ENCODE measurements at regions not wholly inside any gene's neighbourhood (a gene's known extent, or its start where the extent isn't known, plus 50 kb on each side); places are given as distances from the start of the nearest gene placed in this dataset.
A peak's percentile ranks its signal among the peaks of the same experiment; 100 is the strongest.

GRCh38 chr6:27688014-27688586 lies 215.2 kb upstream of the ZNF184 start:
- no peaks in the 10 kb centered on the region for H3K27me3 ChIP-seq (ENCODE audit: low read length)
- H3K36me3 ChIP-seq (ENCODE audit: low read depth, low read length): no peaks in the 10 kb centered on the region
- 0 out of 2 replicates have a peak overlapping the region, but pooled peaks have one; percentile 7 for H3K27ac ChIP-seq (ENCODE audit: low read length)
- peak overlapping the region; percentile 95 for H2AFZ ChIP-seq (ENCODE audit: low read length)
- H3K4me3 ChIP-seq (ENCODE audit: low read length): peak overlapping the region; percentile 83
- intact Hi-C loops (cut with micrococcal nuclease): loop anchor here (1.0 to 10.0 kb wide), 6 partner anchors 16 to 373 kb away; partner anchors contain the start of genes POM121L2 and ZNF184
- ChIA-PET CTCF (interaction anchor here (0.7 to 1.3 kb wide), 4 partner anchors 18 to 170 kb away, joined by 3 to 6 read pairs (median 4); no protein-coding TSS in a partner anchor), POLR2A (ENCODE audit: unreplicated experiment) (no interaction called here)
- H3K4me2 ChIP-seq (ENCODE audit: low read length): peak overlapping the region; percentile 88
- peak overlapping the region; percentile 44 for H3K9ac ChIP-seq (ENCODE audit: low read length)
- no peaks in the 10 kb centered on the region for H4K20me1 ChIP-seq (ENCODE audit: low read length)
- no peaks in the 10 kb centered on the region for H3K9me2 ChIP-seq (replicated peaks; ENCODE audit: low read length)
- peak; percentile 79 for ATAC-seq
- no TSS peak for BruUV-seq (replicated peaks)
- no peaks in the 10 kb centered on the region for H3K4me1 ChIP-seq (ENCODE audit: insufficient read depth, low read length)
- TF ChIP-seq EZH2 (IDR thresholded peaks at IDR 0.05; ENCODE audit: low read length, unreplicated experiment) (no peak), EZH2phosphoT487 (IDR thresholded peaks at IDR 0.05; ENCODE audit: borderline replicate concordance, low read length) (no peak), CTCF (conservative IDR thresholded peaks at IDR 0.05; ENCODE audit: low read depth, low read length) (no peak)
- DNase-seq: peak; percentile 95
- H3K9me3 ChIP-seq (ENCODE audit: low read length): no peaks in the 10 kb centered on the region
- no peaks in the 10 kb centered on the region for H3K79me2 ChIP-seq (ENCODE audit: low read length)
- H3F3A ChIP-seq (ENCODE audit: low read length, unreplicated experiment): peaks cover 4% of the 10 kb centered on the region

GRCh38 chr6:27687154-27688013 lies 214.5 kb upstream of the ZNF184 start:
- ATAC-seq (peak; percentile 78), DNase-seq (peak; percentile 86)
- H3K9me2 ChIP-seq (replicated peaks; ENCODE audit: low read length): no peaks in the 10 kb centered on the region
- H3K9me3 ChIP-seq (ENCODE audit: low read length): no peaks in the 10 kb centered on the region
- ChIA-PET POLR2A (ENCODE audit: unreplicated experiment) (no interaction called here), CTCF (interaction anchor here (0.7 to 1.3 kb wide), 5 partner anchors 17 to 169 kb away, joined by 3 to 6 read pairs (median 5); no protein-coding TSS in a partner anchor)
- H3K4me2 ChIP-seq (ENCODE audit: low read length): peak overlapping the region; percentile 88
- H3F3A ChIP-seq (ENCODE audit: low read length, unreplicated experiment): peaks cover 4% of the 10 kb centered on the region
- no peaks in the 10 kb centered on the region for H4K20me1 ChIP-seq (ENCODE audit: low read length)
- intact Hi-C loops (cut with micrococcal nuclease): loop anchor here (1.0 to 10.0 kb wide), 8 partner anchors 15 to 499 kb away; partner anchors contain the start of genes POM121L2 and ZNF184
- H3K4me3 ChIP-seq (ENCODE audit: low read length): peak overlapping the region; percentile 83
- H3K9ac ChIP-seq (ENCODE audit: low read length): peak overlapping the region; percentile 44
- no TSS peak for BruUV-seq (replicated peaks)
- H3K4me1 ChIP-seq (ENCODE audit: insufficient read depth, low read length): no peaks in the 10 kb centered on the region
- peak overlapping the region; percentile 95 for H2AFZ ChIP-seq (ENCODE audit: low read length)
- no peaks in the 10 kb centered on the region for H3K36me3 ChIP-seq (ENCODE audit: low read depth, low read length)
- H3K79me2 ChIP-seq (ENCODE audit: low read length): no peaks in the 10 kb centered on the region
- H3K27ac ChIP-seq (ENCODE audit: low read length): 0 out of 2 replicates have a peak overlapping the region, but pooled peaks have one; percentile 7
- TF ChIP-seq EZH2phosphoT487 (IDR thresholded peaks at IDR 0.05; ENCODE audit: borderline replicate concordance, low read length): no peak
- TF ChIP-seq CTCF (conservative IDR thresholded peaks at IDR 0.05; ENCODE audit: low read depth, low read length): peak; percentile 90
- no peaks in the 10 kb centered on the region for H3K27me3 ChIP-seq (ENCODE audit: low read length)

All from PC-3 (cell line).